ACHN (cell line): ENCODE measurements at regions not wholly inside any gene's neighbourhood (a gene's known extent, or its start where the extent isn't known, plus 50 kb on each side); places are given as distances from the start of the nearest gene placed in this dataset.

ENCODE experiments used
- DNase-seq: peaks from one replicate; pipeline ENCODE4 v3.0.0-alpha.2; 2015
- in situ Hi-C: cut with HindIII; loops from 2 replicates; pipeline ENCODE4 v1.10.0; 2017; ENCODE audit warnings: low sequenced_read_pairs, low pct_ligation_motif_present, low pct_unique_long_range_greater_than_20kb

- DNase-seq = no peak
- in situ Hi-C loops = no loop called here
Observed at GRCh38 chr5:107808671-107809137, 138.0 kb upstream of the EFNA5 start.

GRCh38 chr5:107807431-107807830, 136.7 kb upstream of the EFNA5 start:
- no peak for DNase-seq
- in situ Hi-C loops = no loop called here

- in situ Hi-C loops = no loop called here
- DNase-seq = no peak
Observed at GRCh38 chr5:107806705-107807104, 136.0 kb upstream of the EFNA5 start.

GRCh38 chr5:107806271-107806670, 135.5 kb upstream of the EFNA5 start:
- DNase-seq = no peak
- in situ Hi-C loops = no loop called here

GRCh38 chr5:107805824-107806223, 135.1 kb upstream of the EFNA5 start:
- DNase-seq = no peak
- in situ Hi-C loops = no loop called here

- in situ Hi-C loops = no loop called here
- DNase-seq = no peak
Observed at GRCh38 chr5:107805166-107805565, 134.4 kb upstream of the EFNA5 start.

- no peak for DNase-seq
- in situ Hi-C loops = no loop called here
Observed at GRCh38 chr5:107803728-107804127, 133.0 kb upstream of the EFNA5 start.

GRCh38 chr5:107801061-107801460, 130.3 kb upstream of the EFNA5 start:
- in situ Hi-C loops = no loop called here
- DNase-seq = no peak

GRCh38 chr5:107799306-107799705, 128.6 kb upstream of the EFNA5 start:
- in situ Hi-C loops = no loop called here
- DNase-seq = no peak

GRCh38 chr5:107796797-107797196, 126.1 kb upstream of the EFNA5 start:
- no peak for DNase-seq
- in situ Hi-C loops = no loop called here

- in situ Hi-C loops = no loop called here
- DNase-seq = no peak
Observed at GRCh38 chr5:107794741-107795140, 124.0 kb upstream of the EFNA5 start.

GRCh38 chr5:107792940-107793339, 122.2 kb upstream of the EFNA5 start:
- in situ Hi-C loops = no loop called here
- no peak for DNase-seq

- no peak for DNase-seq
- in situ Hi-C loops = no loop called here
Observed at GRCh38 chr5:107790671-107791070, 119.9 kb upstream of the EFNA5 start.

- no peak for DNase-seq
- in situ Hi-C loops = no loop called here
Observed at GRCh38 chr5:107786424-107786823, 115.7 kb upstream of the EFNA5 start.

- in situ Hi-C loops = no loop called here
- no peak for DNase-seq
Observed at GRCh38 chr5:107783551-107783950, 112.8 kb upstream of the EFNA5 start.

GRCh38 chr5:107782561-107783169, 111.9 kb upstream of the EFNA5 start:
- no peak for DNase-seq
- in situ Hi-C loops = no loop called here

- in situ Hi-C loops = no loop called here
- no peak for DNase-seq
Observed at GRCh38 chr5:107781451-107781850, 110.7 kb upstream of the EFNA5 start.

GRCh38 chr5:107779437-107779836, 108.7 kb upstream of the EFNA5 start:
- in situ Hi-C loops = no loop called here
- no peak for DNase-seq

- in situ Hi-C loops = no loop called here
- no peak for DNase-seq
Observed at GRCh38 chr5:107778647-107779046, 107.9 kb upstream of the EFNA5 start.

GRCh38 chr5:107776922-107777740, 106.4 kb upstream of the EFNA5 start:
- in situ Hi-C loops = no loop called here
- DNase-seq = no peak
